NCI-H2227 treated with DMSO at 0.1 percent for 48 hours (cell line): ENCODE measurements at regions not wholly inside any gene's neighbourhood (a gene's known extent, or its start where the extent isn't known, plus 50 kb on each side); places are given as distances from the start of the nearest gene placed in this dataset.
"Not testable (repeated sequence)": the region's sequence is repeated elsewhere in the genome, so short reads cannot be mapped to it uniquely, and the experiment has no call there.

Source experiments
- DNase-seq: peaks from one replicate; lab custom pipeline; 2025; lab: John Stamatoyannopoulos, UW

- no peak for DNase-seq
Measured at GRCh38 chr2:190150413-190150812, 87.9 kb upstream of the MSTN start.

- DNase-seq = no peak
Measured at GRCh38 chr2:190149908-190150307, 87.4 kb upstream of the MSTN start.

GRCh38 chr2:190149200-190149599, 86.7 kb upstream of the MSTN start:
- no peak for DNase-seq

GRCh38 chr2:190146109-190146508, 83.6 kb upstream of the MSTN start:
- not testable (repeated sequence) for DNase-seq

- DNase-seq = not testable (repeated sequence)
Measured at GRCh38 chr2:190140474-190140873, 77.9 kb upstream of the MSTN start.

- no peak for DNase-seq
Measured at GRCh38 chr2:190139371-190139770, 76.8 kb upstream of the MSTN start.

- no peak for DNase-seq
Measured at GRCh38 chr2:190138032-190138431, 75.5 kb upstream of the MSTN start.

- no peak for DNase-seq
Measured at GRCh38 chr2:190137561-190137960, 75.0 kb upstream of the MSTN start.

GRCh38 chr2:190136825-190137224, 74.3 kb upstream of the MSTN start:
- DNase-seq = no peak

GRCh38 chr2:190136259-190136658, 73.7 kb upstream of the MSTN start:
- no peak for DNase-seq

GRCh38 chr2:190129421-190130199, 67.1 kb upstream of the MSTN start:
- no peak for DNase-seq

GRCh38 chr2:190127651-190128050, 65.1 kb upstream of the MSTN start:
- DNase-seq = no peak

- DNase-seq = no peak
Measured at GRCh38 chr2:190126798-190127197, 64.3 kb upstream of the MSTN start.

- no peak for DNase-seq
Measured at GRCh38 chr2:190123956-190124355, 61.4 kb upstream of the MSTN start.

GRCh38 chr2:190121971-190122370, 59.4 kb upstream of the MSTN start:
- peak; percentile 8 for DNase-seq

- DNase-seq = no peak
Measured at GRCh38 chr2:190121305-190121704, 58.8 kb upstream of the MSTN start.

GRCh38 chr2:190119923-190120590, 57.5 kb upstream of the MSTN start:
- DNase-seq = no peak

GRCh38 chr2:190119257-190119656, 56.7 kb upstream of the MSTN start:
- peak; percentile 65 for DNase-seq

GRCh38 chr2:190117305-190117704, 54.8 kb upstream of the MSTN start:
- DNase-seq = no peak

- DNase-seq = no peak
Measured at GRCh38 chr2:190113000-190113399, 50.5 kb upstream of the MSTN start.
